SK-N-SH (cell line): ENCODE measurements at regions not wholly inside any gene's neighbourhood (a gene's known extent, or its start where the extent isn't known, plus 50 kb on each side); places are given as distances from the start of the nearest gene placed in this dataset.

ENCODE experiments used
- CTCF ChIA-PET: fragments of 300-600, 350-600 bp; formaldehyde crosslinking; extraction: SDS; loops from one replicate; lab custom pipeline; 2021; lab: Yijun Ruan, JAX
- POLR2A ChIA-PET: fragments of 350-600 bp; sonication (Branson Sonifier 250); formaldehyde crosslinking; extraction: SDS; loops from one replicate; lab custom pipeline; 2020; ENCODE audit warnings: antibody characterized with exemption, inconsistent platforms; lab: Yijun Ruan, JAX
- DNase-seq: peaks from one replicate; pipeline ENCODE4 v3.0.0; 2012
- H2AFZ ChIP-seq: fragments of 200-600 bp; sonication (generic); 2 replicates; pipeline ENCODE4 v1.8.1; 2016; ENCODE audit warnings: antibody characterized with exemption, mild to moderate bottlenecking, low read depth
- H3F3A ChIP-seq: fragments of 200-600 bp; sonication (generic); replicated peaks from 2 replicates; pipeline ENCODE3; 2016; ENCODE audit warnings: antibody characterized with exemption, mild to moderate bottlenecking; ENCODE audit not compliant: insufficient read depth
- H3K27ac ChIP-seq, 2 experiments: fragments of 200-500 bp in 1 of 2; fragments of 200-600 bp in 1 of 2; sonication (Bioruptor generic) in 1 of 2; sonication (generic), shearing (Covaris generic) in 1 of 2; 2 replicates each; pipeline versions ENCODE4 v1.5.1 to v1.6.1; 2014 to 2016; ENCODE audit warnings: low read depth in 2 of 2, inconsistent platforms in 1 of 2, low read length in 1 of 2, mild to moderate bottlenecking in 1 of 2, mixed read lengths in 1 of 2
- H3K27me3 ChIP-seq: fragments of 200-600 bp; sonication (generic), shearing (Covaris generic); 2 replicates; pipeline ENCODE4 v1.6.1; 2016; ENCODE audit warnings: mixed run types; ENCODE audit not compliant: insufficient read depth
- H3K36me3 ChIP-seq, 2 experiments: fragments of 200-500 bp in 1 of 2; fragments of 200-600 bp in 1 of 2; sonication (Bioruptor generic) in 1 of 2; sonication (generic) in 1 of 2; replicated peaks in 1 of 2; 2 replicates each; pipeline versions ENCODE3 to v1.5.1; 2014 to 2016; ENCODE audit warnings: low read length in 1 of 2, mild to moderate bottlenecking in 1 of 2; ENCODE audit not compliant: insufficient read depth in 2 of 2, control insufficient read depth in 1 of 2
- H3K4me1 ChIP-seq, 2 experiments: fragments of 200-500 bp in 1 of 2; fragments of 200-600 bp in 1 of 2; sonication (Bioruptor generic) in 1 of 2; sonication (generic), shearing (Covaris generic) in 1 of 2; 2 replicates each; pipeline versions ENCODE4 v1.5.1 to v1.6.1; 2014 to 2016; ENCODE audit warnings: low read depth in 1 of 2, low read length in 1 of 2, mixed run types in 1 of 2; ENCODE audit not compliant: insufficient read depth in 2 of 2, control insufficient read depth in 1 of 2
- H3K4me2 ChIP-seq: fragments of 200-600 bp; sonication (generic), shearing (Covaris generic); 2 replicates; pipeline ENCODE4 v1.6.1; 2017; ENCODE audit warnings: mixed run types
- H3K4me3 ChIP-seq, 2 experiments: fragments of 200-500 bp in 1 of 2; fragments of 200-600 bp in 1 of 2; sonication (Bioruptor generic) in 1 of 2; sonication (generic), shearing (Covaris generic) in 1 of 2; 2 replicates each; pipeline versions ENCODE4 v1.5.1 to v1.8.1; 2014 to 2016; ENCODE audit warnings: low read depth in 2 of 2, inconsistent platforms in 1 of 2, low read length in 1 of 2, mild to moderate bottlenecking in 1 of 2, mixed read lengths in 1 of 2, moderate library complexity in 1 of 2
- H3K79me2 ChIP-seq: fragments of 200-600 bp; sonication (generic); 2 replicates; pipeline ENCODE4 v1.8.1; 2017; ENCODE audit warnings: mild to moderate bottlenecking; ENCODE audit not compliant: insufficient read depth
- H3K9ac ChIP-seq: fragments of 200-600 bp; sonication (generic); 2 replicates; pipeline ENCODE4 v1.6.1; 2017; ENCODE audit warnings: mixed run types
- H3K9me2 ChIP-seq: fragments of 200-600 bp; sonication (generic); 2 replicates; pipeline ENCODE4 v1.6.1; 2017; ENCODE audit warnings: mixed run types
- H3K9me3 ChIP-seq: fragments of 200-600 bp; sonication (generic); 2 replicates; pipeline ENCODE4 v1.6.1; 2017; ENCODE audit warnings: mixed run types, mild to moderate bottlenecking, moderate library complexity
- H4K20me1 ChIP-seq: fragments of 200-600 bp; sonication (generic); 2 replicates; pipeline ENCODE4 v1.6.1; 2017; ENCODE audit warnings: mild to moderate bottlenecking, mixed run types; ENCODE audit not compliant: insufficient read depth
- ELF1 ChIP-seq: IDR thresholded peaks from 2 replicates; pipeline ENCODE4 v1.4.0; 2012
- EP300 ChIP-seq, 2 experiments: IDR thresholded peaks; 2 replicates each; pipeline versions ENCODE4 v1.4.0 to v1.6.1; 2012; ENCODE audit warnings: borderline replicate concordance in 1 of 2, low read depth in 1 of 2, low read length in 1 of 2
- FOSL2 ChIP-seq: IDR thresholded peaks from 2 replicates; pipeline ENCODE4 v1.4.0; 2012; ENCODE audit warnings: low read depth, mild to moderate bottlenecking, moderate library complexity, borderline replicate concordance
- FOXM1 ChIP-seq: IDR thresholded peaks from 2 replicates; pipeline ENCODE4 v1.4.0; 2012; ENCODE audit warnings: low read depth, mild to moderate bottlenecking
- GATA2 ChIP-seq: sonication (generic); formaldehyde crosslinking; IDR thresholded peaks from 2 replicates; pipeline ENCODE4 v1.5.0; 2020; ENCODE audit warnings: mild to moderate bottlenecking, missing genetic modification reagents
- JUND ChIP-seq: IDR thresholded peaks from 2 replicates; pipeline ENCODE4 v1.4.0; 2012
- MEF2A ChIP-seq: IDR thresholded peaks from 2 replicates; pipeline ENCODE4 v1.4.0; 2012; ENCODE audit warnings: low read depth, borderline replicate concordance
- POLR2AphosphoS5 ChIP-seq: IDR thresholded peaks from 2 replicates; pipeline ENCODE4 v1.6.1; 2012; ENCODE audit warnings: low read depth, low read length
- RCOR1 ChIP-seq: fragments of 150-350 bp; IDR thresholded peaks from 2 replicates; pipeline ENCODE4 v1.6.1; 2017; ENCODE audit warnings: antibody characterized with exemption, low read length
- SIN3A ChIP-seq: IDR thresholded peaks from 2 replicates; pipeline ENCODE4 v1.6.1; 2012; ENCODE audit warnings: low read depth, mild to moderate bottlenecking, low read length, moderate library complexity, borderline replicate concordance
- SMC3 ChIP-seq: IDR thresholded peaks from 2 replicates; pipeline ENCODE4 v1.6.1; 2012; ENCODE audit warnings: low read depth, low read length, improper control_type of control experiment
- TAF1 ChIP-seq: IDR thresholded peaks from 2 replicates; pipeline ENCODE4 v1.6.1; 2012; ENCODE audit warnings: low read depth, mild to moderate bottlenecking, low read length, moderate library complexity, borderline replicate concordance
- TEAD4 ChIP-seq: IDR thresholded peaks from 2 replicates; pipeline ENCODE4 v1.4.0; 2012; ENCODE audit warnings: mild to moderate bottlenecking, borderline replicate concordance; ENCODE audit not compliant: insufficient read depth
- YY1 ChIP-seq: IDR thresholded peaks from 2 replicates; pipeline ENCODE4 v1.4.0; 2012; ENCODE audit warnings: low read depth, mild to moderate bottlenecking
- WGBS: methylation state at CpG from one replicate; pipeline ENCODE4 v1.1.6; 2017; ENCODE audit warnings: low lambda C conversion rate; 5-methylcytosine and 5-hydroxymethylcytosine counted together
- TF ChIP-seq, protein P1 (sequence below): fragments of 150-350 bp; IDR thresholded peaks from 2 replicates; pipeline ENCODE4 v1.6.1; 2017; ENCODE audit warnings: antibody characterized with exemption, low read length, low read depth, borderline replicate concordance
- TF ChIP-seq, protein P2 (sequence below): fragments of 150-350 bp; IDR thresholded peaks from 2 replicates; pipeline ENCODE4 v1.6.1; 2016; ENCODE audit warnings: mild to moderate bottlenecking, low read depth, low read length

DNA sequence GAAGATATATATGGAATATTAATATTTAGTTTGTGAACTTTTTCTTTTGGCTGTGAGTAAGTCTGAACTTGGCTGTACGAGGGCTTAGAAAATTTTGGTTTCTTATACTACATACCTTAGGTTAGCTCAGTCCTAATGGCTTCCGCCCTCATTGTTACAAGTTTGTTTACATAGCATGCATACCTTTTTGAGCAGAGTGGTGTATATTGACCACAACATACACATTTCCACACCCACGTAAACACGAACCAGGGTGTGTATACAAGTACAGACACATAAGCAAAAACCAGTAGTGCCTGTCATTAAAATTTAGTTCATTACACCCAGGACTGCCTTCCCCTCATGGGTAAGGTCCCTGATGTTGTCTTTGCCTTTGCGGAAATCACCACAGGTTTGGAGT, 230.2 kb upstream of the RGS6 start:
- Histone ChIP-seq H3K4me1 (peaks cover 0 to 14% of the 10 kb centered on the region in 2 experiments; a peak in 2 of 4 replicates), H3K36me3 (peaks cover 20 to 57% of the 10 kb centered on the region in 2 experiments), H3K9me3 (no peaks in the 10 kb centered on the region), H3K79me2 (no peaks in the 10 kb centered on the region), H3K4me2 (no peak overlapping the region), H3K9ac (no peak overlapping the region), H3F3A (no peaks in the 10 kb centered on the region), H2AFZ (no peak overlapping the region), H3K27ac (no peak overlapping the region), H3K4me3 (no peak overlapping the region), H3K9me2 (no peaks in the 10 kb centered on the region), H4K20me1 (no peaks in the 10 kb centered on the region), H3K27me3 (no peaks in the 10 kb centered on the region)
- TF ChIP-seq MEF2A, result no peak
- TF ChIP-seq FOXM1, result no peak
- no peak for TF ChIP-seq POLR2AphosphoS5
- TF ChIP-seq YY1, result no peak
- TF ChIP-seq GATA2 (CRISPR knock-in tag), result no peak
- no peak for TF ChIP-seq EP300 (IDR thresholded peaks at IDR 0.05; ENCODE audit: borderline replicate concordance in 1 of 2, low read depth in 1 of 2, low read length in 1 of 2)
- no peak for TF ChIP-seq ELF1
- TF ChIP-seq SIN3A, result no peak
- TF ChIP-seq, protein P1, sequence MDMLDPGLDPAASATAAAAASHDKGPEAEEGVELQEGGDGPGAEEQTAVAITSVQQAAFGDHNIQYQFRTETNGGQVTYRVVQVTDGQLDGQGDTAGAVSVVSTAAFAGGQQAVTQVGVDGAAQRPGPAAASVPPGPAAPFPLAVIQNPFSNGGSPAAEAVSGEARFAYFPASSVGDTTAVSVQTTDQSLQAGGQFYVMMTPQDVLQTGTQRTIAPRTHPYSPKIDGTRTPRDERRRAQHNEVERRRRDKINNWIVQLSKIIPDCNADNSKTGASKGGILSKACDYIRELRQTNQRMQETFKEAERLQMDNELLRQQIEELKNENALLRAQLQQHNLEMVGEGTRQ, result no peak
- 90% methylated on average over 5 of the region's 5 CpGs for WGBS
- CTCF ChIA-PET, result no interaction called here
- DNase-seq, result no peak
- POLR2A ChIA-PET, result no interaction called here

DNA sequence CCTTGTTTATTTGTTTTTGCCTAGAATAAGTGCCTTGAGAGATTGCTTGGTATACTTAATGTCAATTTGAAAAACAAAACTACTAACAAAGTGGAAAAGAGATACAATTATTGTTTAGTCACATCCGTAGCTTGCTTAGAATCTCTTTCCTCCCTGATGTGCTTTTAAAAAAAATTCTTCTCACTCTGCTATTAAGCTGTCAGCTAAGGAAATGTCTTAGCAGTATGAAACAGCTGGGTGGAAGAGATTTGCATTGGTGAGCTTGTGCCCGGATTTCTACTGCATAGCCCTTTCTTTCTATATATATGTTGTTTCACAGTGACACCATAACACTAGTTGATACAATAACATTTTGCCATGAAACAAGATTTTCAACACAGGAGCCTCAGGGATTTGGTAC, 229.4 kb upstream of the RGS6 start:
- Histone ChIP-seq H3K9me3 (no peaks in the 10 kb centered on the region), H3K4me3 (no peak overlapping the region), H3K9me2 (no peaks in the 10 kb centered on the region), H3K36me3 (peaks cover 20 to 54% of the 10 kb centered on the region in 2 experiments), H4K20me1 (no peaks in the 10 kb centered on the region), H3K9ac (no peak overlapping the region), H3F3A (no peaks in the 10 kb centered on the region), H3K79me2 (no peaks in the 10 kb centered on the region), H3K4me2 (no peak overlapping the region), H3K4me1 (peaks cover 0 to 14% of the 10 kb centered on the region in 2 experiments; a peak in 2 of 4 replicates), H3K27ac (no peak overlapping the region; a peak in 1 of 4 replicates), H2AFZ (no peak overlapping the region), H3K27me3 (no peaks in the 10 kb centered on the region)
- TF ChIP-seq TEAD4 (no peak), TAF1 (no peak), ELF1 (no peak)
- DNase-seq, result no peak
- CTCF ChIA-PET, result no interaction called here
- POLR2A ChIA-PET, result no interaction called here
- WGBS, result 88% methylated on average over 2 of the region's 2 CpGs

DNA sequence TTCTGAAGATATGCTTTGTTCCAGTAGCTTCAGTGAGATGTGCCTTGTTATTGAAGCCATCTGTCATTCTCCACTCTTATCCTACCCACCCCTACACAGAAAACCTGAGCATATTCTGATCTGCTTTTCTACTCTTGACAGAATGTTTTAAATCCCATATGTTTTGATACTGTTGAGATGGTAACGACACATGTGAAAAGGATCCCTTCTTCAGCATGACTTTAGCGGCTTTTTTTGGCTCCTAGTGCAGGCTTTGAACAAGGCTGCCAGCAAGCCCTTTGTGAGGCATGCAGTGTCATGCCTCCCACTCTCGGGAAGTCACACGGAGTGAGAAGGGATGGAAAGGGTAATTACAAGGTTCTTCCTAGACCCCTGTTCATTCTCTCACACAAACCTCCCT, 228.8 kb upstream of the RGS6 start:
- CTCF ChIA-PET, result no interaction called here
- Histone ChIP-seq H2AFZ (no peak overlapping the region), H3K27ac (no peak overlapping the region), H3K4me1 (peaks cover 0 to 14% of the 10 kb centered on the region in 2 experiments; a peak in 2 of 4 replicates), H3K9me2 (no peaks in the 10 kb centered on the region), H3K4me2 (no peak overlapping the region), H3K36me3 (peaks cover 20 to 51% of the 10 kb centered on the region in 2 experiments), H3F3A (no peaks in the 10 kb centered on the region), H3K9me3 (no peaks in the 10 kb centered on the region), H3K4me3 (no peak overlapping the region), H3K27me3 (no peaks in the 10 kb centered on the region), H3K79me2 (0 out of 2 replicates have a peak, but pooled peaks cover 5% of the 10 kb centered on the region), H4K20me1 (no peaks in the 10 kb centered on the region), H3K9ac (no peak overlapping the region)
- 95% methylated on average over 4 of the region's 4 CpGs for WGBS
- DNase-seq, result no peak
- TF ChIP-seq JUND, result no peak
- no peak for TF ChIP-seq YY1
- no peak for TF ChIP-seq SMC3
- no peak for TF ChIP-seq FOSL2
- TF ChIP-seq TEAD4, result no peak
- no peak for TF ChIP-seq RCOR1
- TF ChIP-seq, protein P2, sequence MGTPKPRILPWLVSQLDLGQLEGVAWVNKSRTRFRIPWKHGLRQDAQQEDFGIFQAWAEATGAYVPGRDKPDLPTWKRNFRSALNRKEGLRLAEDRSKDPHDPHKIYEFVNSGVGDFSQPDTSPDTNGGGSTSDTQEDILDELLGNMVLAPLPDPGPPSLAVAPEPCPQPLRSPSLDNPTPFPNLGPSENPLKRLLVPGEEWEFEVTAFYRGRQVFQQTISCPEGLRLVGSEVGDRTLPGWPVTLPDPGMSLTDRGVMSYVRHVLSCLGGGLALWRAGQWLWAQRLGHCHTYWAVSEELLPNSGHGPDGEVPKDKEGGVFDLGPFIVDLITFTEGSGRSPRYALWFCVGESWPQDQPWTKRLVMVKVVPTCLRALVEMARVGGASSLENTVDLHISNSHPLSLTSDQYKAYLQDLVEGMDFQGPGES, result no peak
- no peak for TF ChIP-seq FOXM1
- POLR2A ChIA-PET, result no interaction called here
